AG04449 (cell line): ENCODE measurements at regions not wholly inside any gene's neighbourhood (a gene's known extent, or its start where the extent isn't known, plus 50 kb on each side); places are given as distances from the start of the nearest gene placed in this dataset.

Source experiments
- CTCF ChIA-PET: fragments of 350-600 bp; formaldehyde crosslinking; extraction: SDS; loops from one replicate; lab custom pipeline; 2021; ENCODE audit warnings: antibody characterized with exemption; lab: Yijun Ruan, JAX
- POLR2A ChIA-PET: fragments of 400-600, 350-600 bp; formaldehyde crosslinking; extraction: SDS; loops from one replicate; lab custom pipeline; 2020; ENCODE audit warnings: antibody characterized with exemption, inconsistent platforms; lab: Yijun Ruan, JAX
- DNase-seq: peaks from one replicate; pipeline ENCODE4 v3.0.0-alpha.2; 2010; ENCODE audit warnings: low read depth, low spot score
- H3K4me3 ChIP-seq: 2 replicates; pipeline ENCODE4 v1.5.1; 2011; ENCODE audit warnings: low read depth, mild to moderate bottlenecking, control low read depth, low read length
- CTCF ChIP-seq: IDR thresholded peaks from one replicate; pipeline ENCODE4 v1.5.1; 2011; ENCODE audit warnings: mild to moderate bottlenecking, moderate library complexity, low read length, control low read depth, inconsistent platforms; ENCODE audit not compliant: insufficient read depth; ENCODE audit errors: missing control alignments

GRCh38 chr10:37619336-37619735 is 238.1 kb downstream of the ZNF248 start:
- POLR2A ChIA-PET = no interaction called here
- CTCF ChIA-PET = no interaction called here

GRCh38 chr10:37588299-37588698 is 269.1 kb downstream of the ZNF248 start:
- no peak for TF ChIP-seq CTCF
- CTCF ChIA-PET = no interaction called here
- DNase-seq = no peak
- POLR2A ChIA-PET = no interaction called here
- no peak overlapping the region for H3K4me3 ChIP-seq

More at GRCh38 chr10:37619336-37619735, 238.1 kb downstream of the ZNF248 start:
- no peak for DNase-seq
- TF ChIP-seq CTCF = no peak
- no peak overlapping the region for H3K4me3 ChIP-seq

- no peak for TF ChIP-seq CTCF
- DNase-seq = no peak
- ChIA-PET CTCF (no interaction called here), POLR2A (no interaction called here)
- H3K4me3 ChIP-seq = no peak overlapping the region
These were observed 272.8 kb downstream of the ZNF248 start for GRCh38 chr10:37584643-37585042.

GRCh38 chr10:37582237-37582636 is 275.2 kb downstream of the ZNF248 start:
- POLR2A ChIA-PET = no interaction called here
- CTCF ChIA-PET = interaction anchor here (0.6 kb wide), 1 partner anchor 63 kb away, joined by 3 read pairs; no protein-coding TSS in a partner anchor
- no peak for TF ChIP-seq CTCF
- DNase-seq = no peak
- no peak overlapping the region for H3K4me3 ChIP-seq

- no peak overlapping the region for H3K4me3 ChIP-seq
- ChIA-PET CTCF (no interaction called here), POLR2A (no interaction called here)
- TF ChIP-seq CTCF = no peak
- DNase-seq = no peak
These were observed 281.3 kb downstream of the ZNF248 start for GRCh38 chr10:37576154-37576553.

- TF ChIP-seq CTCF = no peak
- CTCF ChIA-PET = no interaction called here
- POLR2A ChIA-PET = no interaction called here
- no peak for DNase-seq
- H3K4me3 ChIP-seq = no peak overlapping the region
These were observed 285.2 kb downstream of the ZNF248 start for GRCh38 chr10:37572206-37572605.

GRCh38 chr10:37566332-37566731 is 291.1 kb downstream of the ZNF248 start:
- ChIA-PET CTCF (no interaction called here), POLR2A (no interaction called here)
- DNase-seq = no peak
- TF ChIP-seq CTCF = no peak
- H3K4me3 ChIP-seq = no peak overlapping the region
